HuH-7 (cell line): ENCODE measurements at regions not wholly inside any gene's neighbourhood (a gene's known extent, or its start where the extent isn't known, plus 50 kb on each side); places are given as distances from the start of the nearest gene placed in this dataset.
"Not testable (repeated sequence)": the region's sequence is repeated elsewhere in the genome, so short reads cannot be mapped to it uniquely, and the experiment has no call there.

Experiments
- DNase-seq: peaks from one replicate; pipeline ENCODE4 v3.0.0; 2011; ENCODE audit warnings: low spot score

GRCh38 chr7:69244701-69245100 is 353.6 kb upstream of the AUTS2 start:
- no peak for DNase-seq

- no peak for DNase-seq
Measured at GRCh38 chr7:69245646-69246045, 352.6 kb upstream of the AUTS2 start.

GRCh38 chr7:69246758-69247157 is 351.5 kb upstream of the AUTS2 start:
- DNase-seq = no peak

- not testable (repeated sequence) for DNase-seq
Measured at GRCh38 chr7:69248382-69248828, 349.9 kb upstream of the AUTS2 start.

GRCh38 chr7:69250958-69251357 is 347.3 kb upstream of the AUTS2 start:
- DNase-seq = no peak

GRCh38 chr7:69254643-69255042 is 343.6 kb upstream of the AUTS2 start:
- DNase-seq = no peak

- DNase-seq = no peak
Measured at GRCh38 chr7:69256634-69257081, 341.6 kb upstream of the AUTS2 start.

- no peak for DNase-seq
Measured at GRCh38 chr7:69257592-69257991, 340.7 kb upstream of the AUTS2 start.

GRCh38 chr7:69259445-69259844 is 338.8 kb upstream of the AUTS2 start:
- no peak for DNase-seq

- DNase-seq = no peak
Measured at GRCh38 chr7:69260023-69260422, 338.3 kb upstream of the AUTS2 start.

GRCh38 chr7:69263550-69263949 is 334.7 kb upstream of the AUTS2 start:
- DNase-seq = no peak

GRCh38 chr7:69269806-69270205 is 328.5 kb upstream of the AUTS2 start:
- DNase-seq = no peak

GRCh38 chr7:69272101-69272500 is 326.2 kb upstream of the AUTS2 start:
- DNase-seq = no peak

GRCh38 chr7:69276011-69276729 is 322.1 kb upstream of the AUTS2 start:
- DNase-seq = no peak

GRCh38 chr7:69277366-69277765 is 320.9 kb upstream of the AUTS2 start:
- no peak for DNase-seq

- DNase-seq = no peak
Measured at GRCh38 chr7:69282946-69283345, 315.3 kb upstream of the AUTS2 start.

- no peak for DNase-seq
Measured at GRCh38 chr7:69283421-69283820, 314.9 kb upstream of the AUTS2 start.

GRCh38 chr7:69285854-69286253 is 312.4 kb upstream of the AUTS2 start:
- no peak for DNase-seq

- no peak for DNase-seq
Measured at GRCh38 chr7:69295977-69296376, 302.3 kb upstream of the AUTS2 start.

- DNase-seq = no peak
Measured at GRCh38 chr7:69301253-69301652, 297.0 kb upstream of the AUTS2 start.

GRCh38 chr7:69309601-69310000 is 288.7 kb upstream of the AUTS2 start:
- DNase-seq = no peak

GRCh38 chr7:69311489-69311888 is 286.8 kb upstream of the AUTS2 start:
- DNase-seq = no peak

GRCh38 chr7:69313852-69314251 is 284.4 kb upstream of the AUTS2 start:
- DNase-seq = not testable (repeated sequence)

- no peak for DNase-seq
Measured at GRCh38 chr7:69318794-69319193, 279.5 kb upstream of the AUTS2 start.
